ENCODE measurements at regions not wholly inside any gene's neighbourhood (a gene's known extent, or its start where the extent isn't known, plus 50 kb on each side); places are given as distances from the start of the nearest gene placed in this dataset.
A peak's percentile ranks its signal among the peaks of the same experiment; 100 is the strongest.

DNA sequence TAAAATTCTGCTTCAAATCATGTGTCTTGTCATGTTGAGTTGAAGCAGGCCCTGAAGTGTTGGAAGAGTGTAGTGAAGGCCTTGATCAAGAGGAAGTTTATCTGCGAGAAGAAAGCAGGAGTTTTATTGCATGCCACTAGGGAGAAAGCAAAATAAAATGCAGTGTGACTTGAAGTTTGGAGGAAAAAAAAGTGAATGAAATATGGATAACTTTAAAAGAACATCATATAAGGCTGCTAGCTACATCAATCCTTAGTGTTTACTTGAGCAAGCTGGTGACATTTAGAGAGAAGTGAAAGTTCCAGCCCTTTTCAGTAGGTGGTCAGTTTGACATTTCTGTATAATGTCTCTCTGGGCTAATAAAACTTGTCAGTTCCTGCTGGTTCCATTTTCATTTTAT lies 841.1 kb downstream of the TMTC2 start:
- FAIRE-seq, result no peak
- H3K36me3 ChIP-seq (ENCODE audit: control insufficient read depth in 2 of 3, insufficient read depth in 3 of 3, low read length in 3 of 3), result no peaks in the 10 kb centered on the region
- intact Hi-C loops (cut with DNase I), result no loop called here

DNA sequence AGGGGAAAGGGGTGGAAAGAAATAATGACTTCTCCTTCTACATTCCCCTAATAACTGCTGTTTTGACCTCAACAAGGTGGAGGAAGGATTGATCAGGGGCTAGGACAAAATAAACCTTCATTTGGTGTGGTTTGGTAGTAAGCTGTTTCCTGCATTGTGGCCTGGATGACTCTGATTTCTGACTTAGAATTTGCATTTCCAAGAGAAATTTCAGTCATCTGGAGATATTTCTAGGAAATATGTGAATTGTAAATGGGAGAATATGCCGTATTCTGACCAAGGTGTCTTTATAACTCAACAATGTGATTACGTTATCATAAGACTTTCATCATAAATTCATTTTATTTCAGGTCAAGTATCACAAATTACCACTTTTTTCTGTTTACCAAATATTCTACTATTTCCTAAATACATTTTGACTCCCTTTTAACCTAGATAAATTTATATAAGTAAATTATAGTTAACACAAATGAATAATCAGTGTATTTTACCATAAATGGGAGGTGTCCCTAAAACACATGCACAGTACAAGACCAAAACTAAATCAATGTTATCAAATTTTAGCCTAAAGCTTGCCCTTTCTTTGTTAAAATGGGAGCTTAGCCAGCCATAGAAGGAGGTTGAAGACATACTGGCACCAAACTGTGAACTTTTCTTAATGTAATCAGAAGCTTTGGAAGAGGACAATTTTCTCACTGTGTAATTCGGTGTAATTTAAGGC lies 828.8 kb downstream of the TMTC2 start:
- intact Hi-C loops (cut with DNase I), result no loop called here
- no peaks in the 10 kb centered on the region for H3K9me3 ChIP-seq (ENCODE audit: control insufficient read depth in 2 of 3, insufficient read depth in 1 of 3, low read length in 3 of 3)
- no peak for FAIRE-seq
- no peak overlapping the region for H3K27ac ChIP-seq (ENCODE audit: low read depth in 2 of 2, low read length in 2 of 2)
- TF ChIP-seq, protein P1, sequence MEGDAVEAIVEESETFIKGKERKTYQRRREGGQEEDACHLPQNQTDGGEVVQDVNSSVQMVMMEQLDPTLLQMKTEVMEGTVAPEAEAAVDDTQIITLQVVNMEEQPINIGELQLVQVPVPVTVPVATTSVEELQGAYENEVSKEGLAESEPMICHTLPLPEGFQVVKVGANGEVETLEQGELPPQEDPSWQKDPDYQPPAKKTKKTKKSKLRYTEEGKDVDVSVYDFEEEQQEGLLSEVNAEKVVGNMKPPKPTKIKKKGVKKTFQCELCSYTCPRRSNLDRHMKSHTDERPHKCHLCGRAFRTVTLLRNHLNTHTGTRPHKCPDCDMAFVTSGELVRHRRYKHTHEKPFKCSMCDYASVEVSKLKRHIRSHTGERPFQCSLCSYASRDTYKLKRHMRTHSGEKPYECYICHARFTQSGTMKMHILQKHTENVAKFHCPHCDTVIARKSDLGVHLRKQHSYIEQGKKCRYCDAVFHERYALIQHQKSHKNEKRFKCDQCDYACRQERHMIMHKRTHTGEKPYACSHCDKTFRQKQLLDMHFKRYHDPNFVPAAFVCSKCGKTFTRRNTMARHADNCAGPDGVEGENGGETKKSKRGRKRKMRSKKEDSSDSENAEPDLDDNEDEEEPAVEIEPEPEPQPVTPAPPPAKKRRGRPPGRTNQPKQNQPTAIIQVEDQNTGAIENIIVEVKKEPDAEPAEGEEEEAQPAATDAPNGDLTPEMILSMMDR (IDR thresholded peaks at IDR 0.05; ENCODE audit: borderline replicate concordance, extremely low read depth, insufficient read depth), result no peak
- no peak overlapping the region for H3K4me3 ChIP-seq (ENCODE audit: low read length in 3 of 3)
- H3K9ac ChIP-seq (ENCODE audit: low read length in 3 of 3), result no peak overlapping the region
- H3K36me3 ChIP-seq (ENCODE audit: control insufficient read depth in 2 of 3, insufficient read depth in 3 of 3, low read length in 3 of 3), result no peaks in the 10 kb centered on the region
- no peaks in the 10 kb centered on the region for H3K27me3 ChIP-seq (ENCODE audit: control insufficient read depth, insufficient read depth, low read length)
- H3K4me1 ChIP-seq (ENCODE audit: control insufficient read depth in 2 of 3, insufficient read depth in 2 of 3, low read depth in 1 of 3, low read length in 3 of 3), result no peaks in the 10 kb centered on the region
- no peak for DNase-seq

More for the DNA sequence above, 841.1 kb downstream of the TMTC2 start:
- H3K4me1 ChIP-seq (ENCODE audit: control insufficient read depth in 2 of 3, insufficient read depth in 2 of 3, low read depth in 1 of 3, low read length in 3 of 3), result no peaks in the 10 kb centered on the region
- TF ChIP-seq, protein P1 (IDR thresholded peaks at IDR 0.05; ENCODE audit: borderline replicate concordance, extremely low read depth, insufficient read depth), result no peak
- no peak overlapping the region for H3K4me3 ChIP-seq (ENCODE audit: low read length in 3 of 3)
- no peaks in the 10 kb centered on the region for H3K9me3 ChIP-seq (ENCODE audit: control insufficient read depth in 2 of 3, insufficient read depth in 1 of 3, low read length in 3 of 3)
- no peaks in the 10 kb centered on the region for H3K27me3 ChIP-seq (ENCODE audit: control insufficient read depth, insufficient read depth, low read length)
- no peak overlapping the region for H3K27ac ChIP-seq (ENCODE audit: low read depth in 2 of 2, low read length in 2 of 2)
- DNase-seq, result peak in 2 of 5 donors; percentile 51 to 80
- H3K9ac ChIP-seq (ENCODE audit: low read length in 3 of 3), result no peak overlapping the region

DNA sequence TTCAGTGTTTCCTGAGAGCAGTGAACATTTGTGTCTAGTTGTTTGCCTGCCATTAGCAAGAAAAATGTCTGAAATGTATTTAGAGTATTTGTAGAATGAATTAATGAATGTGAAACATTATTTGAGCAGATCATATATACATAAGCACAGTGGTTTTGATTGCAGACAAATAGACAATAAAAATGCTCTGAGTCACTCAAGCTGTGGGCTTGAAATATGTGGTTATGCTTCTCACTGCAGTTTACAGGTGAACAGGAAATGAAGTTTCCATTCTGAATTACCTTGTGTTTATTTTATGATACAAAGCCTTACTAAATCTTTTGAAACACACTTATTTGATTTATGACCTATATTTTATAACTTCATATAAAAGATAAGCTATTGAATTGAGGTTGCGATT lies 827.7 kb downstream of the TMTC2 start:
- TF ChIP-seq, protein P1 (IDR thresholded peaks at IDR 0.05; ENCODE audit: borderline replicate concordance, extremely low read depth, insufficient read depth), result no peak
- no peaks in the 10 kb centered on the region for H3K4me1 ChIP-seq (ENCODE audit: control insufficient read depth in 2 of 3, insufficient read depth in 2 of 3, low read depth in 1 of 3, low read length in 3 of 3)
- no peak overlapping the region for H3K4me3 ChIP-seq (ENCODE audit: low read length in 3 of 3)
- H3K27me3 ChIP-seq (ENCODE audit: control insufficient read depth, insufficient read depth, low read length), result no peaks in the 10 kb centered on the region
- no peak overlapping the region for H3K27ac ChIP-seq (ENCODE audit: low read depth in 2 of 2, low read length in 2 of 2)
- H3K9me3 ChIP-seq (ENCODE audit: control insufficient read depth in 2 of 3, insufficient read depth in 1 of 3, low read length in 3 of 3), result no peaks in the 10 kb centered on the region
- DNase-seq (no peak), FAIRE-seq (no peak)
- H3K36me3 ChIP-seq (ENCODE audit: control insufficient read depth in 2 of 3, insufficient read depth in 3 of 3, low read length in 3 of 3), result no peaks in the 10 kb centered on the region
- intact Hi-C loops (cut with DNase I), result no loop called here
- no peak overlapping the region for H3K9ac ChIP-seq (ENCODE audit: low read length in 3 of 3)

DNA sequence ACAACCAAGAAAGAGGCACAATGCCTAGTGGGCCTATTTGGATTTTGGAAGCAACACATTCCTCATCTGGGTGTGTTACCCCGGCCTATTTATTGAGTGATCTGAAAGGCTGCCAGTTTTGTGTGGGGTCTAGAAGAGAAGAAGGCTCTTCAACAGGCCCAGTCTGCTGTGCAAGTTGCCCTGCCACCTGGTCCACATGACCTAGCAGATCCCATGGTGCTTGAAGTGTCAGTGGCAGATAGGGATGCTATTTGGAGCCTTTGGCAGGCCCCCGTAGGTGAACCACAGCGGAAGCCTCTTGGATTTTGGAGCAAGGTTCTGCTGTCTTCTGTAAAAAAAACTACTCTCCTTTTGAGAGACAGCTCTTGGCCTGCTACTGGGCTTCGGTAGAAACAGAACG lies 820.1 kb downstream of the TMTC2 start:
- Histone ChIP-seq H3K9me3 (ENCODE audit: control insufficient read depth in 2 of 3, insufficient read depth in 1 of 3, low read length in 3 of 3) (no peaks in the 10 kb centered on the region), H3K36me3 (ENCODE audit: control insufficient read depth in 2 of 3, insufficient read depth in 3 of 3, low read length in 3 of 3) (no peaks in the 10 kb centered on the region), H3K4me1 (ENCODE audit: control insufficient read depth in 2 of 3, insufficient read depth in 2 of 3, low read depth in 1 of 3, low read length in 3 of 3) (no peaks in the 10 kb centered on the region), H3K4me3 (ENCODE audit: low read length in 3 of 3) (no peak overlapping the region), H3K9ac (ENCODE audit: low read length in 3 of 3) (no peak overlapping the region), H3K27me3 (ENCODE audit: control insufficient read depth, insufficient read depth, low read length) (no peaks in the 10 kb centered on the region), H3K27ac (ENCODE audit: low read depth in 2 of 2, low read length in 2 of 2) (no peak overlapping the region)
- DNase-seq (no peak), FAIRE-seq (no peak)
- TF ChIP-seq, protein P1 (IDR thresholded peaks at IDR 0.05; ENCODE audit: borderline replicate concordance, extremely low read depth, insufficient read depth), result no peak
- intact Hi-C loops (cut with DNase I), result no loop called here
